Endothelial cell (in vitro differentiated cells): ENCODE measurements at regions not wholly inside any gene's neighbourhood (a gene's known extent, or its start where the extent isn't known, plus 50 kb on each side); places are given as distances from the start of the nearest gene placed in this dataset.

Experiments
- DNase-seq: peaks from one replicate; pipeline ENCODE4 v3.0.0; 2021; ENCODE audit warnings: low spot score
- H3K27ac Mint-ChIP-seq: one replicate; pipeline ENCODE4 v1.8.0; 2021; ENCODE audit warnings: mixed read lengths, inconsistent platforms; ENCODE audit not compliant: unreplicated experiment
- H3K27me3 Mint-ChIP-seq: one replicate; pipeline ENCODE4 v1.8.0; 2021; ENCODE audit warnings: mild to moderate bottlenecking, moderate library complexity, mixed read lengths, inconsistent platforms; ENCODE audit not compliant: unreplicated experiment
- H3K36me3 Mint-ChIP-seq: one replicate; pipeline ENCODE4 v1.8.0; 2021; ENCODE audit warnings: mild to moderate bottlenecking, low read depth, mixed read lengths, inconsistent platforms; ENCODE audit not compliant: unreplicated experiment
- H3K4me1 Mint-ChIP-seq: one replicate; pipeline ENCODE4 v1.8.0; 2021; ENCODE audit warnings: mild to moderate bottlenecking, mixed read lengths, inconsistent platforms; ENCODE audit not compliant: unreplicated experiment
- H3K4me3 Mint-ChIP-seq: one replicate; pipeline ENCODE4 v1.8.0; 2021; ENCODE audit warnings: mild to moderate bottlenecking, mixed read lengths, inconsistent platforms; ENCODE audit not compliant: unreplicated experiment
- H3K9me3 Mint-ChIP-seq: one replicate; pipeline ENCODE4 v1.8.0; 2021; ENCODE audit warnings: mixed read lengths, inconsistent platforms; ENCODE audit not compliant: unreplicated experiment
- TF ChIP-seq, protein P1 (sequence below): fragments of 200-600 bp; sonication (generic); IDR thresholded peaks from one replicate; pipeline ENCODE4 v1.5.0; 2021; ENCODE audit warnings: antibody characterized with exemption; ENCODE audit not compliant: unreplicated experiment

DNA sequence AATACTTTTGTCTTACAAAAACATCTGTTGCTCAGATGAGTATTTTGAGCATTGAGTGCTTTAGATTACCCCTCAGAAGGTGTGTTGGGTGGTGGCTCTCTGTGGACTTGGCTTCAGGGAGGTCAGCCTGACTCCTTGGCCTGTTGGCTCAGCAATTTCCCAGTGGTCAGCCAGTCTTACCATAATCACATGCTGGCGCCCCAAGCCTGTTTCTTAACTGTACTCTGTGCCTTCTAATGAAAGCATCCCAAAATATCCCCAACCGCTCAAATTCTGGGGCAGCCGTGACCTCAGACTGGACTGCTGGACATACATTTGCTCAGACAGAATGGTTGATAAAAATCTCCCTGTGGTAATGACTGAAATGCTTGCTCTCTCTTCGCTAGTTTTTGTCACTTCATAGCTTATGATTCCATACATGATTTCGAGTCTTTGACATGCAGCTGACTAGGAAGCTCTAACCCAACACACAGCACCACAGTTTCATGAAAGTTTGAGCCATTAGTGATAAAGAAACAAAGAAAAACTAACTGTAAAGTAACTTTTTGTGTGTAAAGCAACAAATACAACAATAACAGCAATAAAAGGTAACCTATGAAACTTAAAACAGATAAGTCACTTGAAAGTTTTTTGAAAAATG is 562.2 kb upstream of the MEF2C start:
- no peaks in the 10 kb centered on the region for H3K4me1 Mint-ChIP-seq
- TF ChIP-seq, protein P1, sequence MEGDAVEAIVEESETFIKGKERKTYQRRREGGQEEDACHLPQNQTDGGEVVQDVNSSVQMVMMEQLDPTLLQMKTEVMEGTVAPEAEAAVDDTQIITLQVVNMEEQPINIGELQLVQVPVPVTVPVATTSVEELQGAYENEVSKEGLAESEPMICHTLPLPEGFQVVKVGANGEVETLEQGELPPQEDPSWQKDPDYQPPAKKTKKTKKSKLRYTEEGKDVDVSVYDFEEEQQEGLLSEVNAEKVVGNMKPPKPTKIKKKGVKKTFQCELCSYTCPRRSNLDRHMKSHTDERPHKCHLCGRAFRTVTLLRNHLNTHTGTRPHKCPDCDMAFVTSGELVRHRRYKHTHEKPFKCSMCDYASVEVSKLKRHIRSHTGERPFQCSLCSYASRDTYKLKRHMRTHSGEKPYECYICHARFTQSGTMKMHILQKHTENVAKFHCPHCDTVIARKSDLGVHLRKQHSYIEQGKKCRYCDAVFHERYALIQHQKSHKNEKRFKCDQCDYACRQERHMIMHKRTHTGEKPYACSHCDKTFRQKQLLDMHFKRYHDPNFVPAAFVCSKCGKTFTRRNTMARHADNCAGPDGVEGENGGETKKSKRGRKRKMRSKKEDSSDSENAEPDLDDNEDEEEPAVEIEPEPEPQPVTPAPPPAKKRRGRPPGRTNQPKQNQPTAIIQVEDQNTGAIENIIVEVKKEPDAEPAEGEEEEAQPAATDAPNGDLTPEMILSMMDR: no peak
- no peaks in the 10 kb centered on the region for H3K36me3 Mint-ChIP-seq
- H3K4me3 Mint-ChIP-seq: no peak overlapping the region
- H3K9me3 Mint-ChIP-seq: no peaks in the 10 kb centered on the region
- DNase-seq: no peak
- no peaks in the 10 kb centered on the region for H3K27me3 Mint-ChIP-seq
- H3K27ac Mint-ChIP-seq: no peak overlapping the region

DNA sequence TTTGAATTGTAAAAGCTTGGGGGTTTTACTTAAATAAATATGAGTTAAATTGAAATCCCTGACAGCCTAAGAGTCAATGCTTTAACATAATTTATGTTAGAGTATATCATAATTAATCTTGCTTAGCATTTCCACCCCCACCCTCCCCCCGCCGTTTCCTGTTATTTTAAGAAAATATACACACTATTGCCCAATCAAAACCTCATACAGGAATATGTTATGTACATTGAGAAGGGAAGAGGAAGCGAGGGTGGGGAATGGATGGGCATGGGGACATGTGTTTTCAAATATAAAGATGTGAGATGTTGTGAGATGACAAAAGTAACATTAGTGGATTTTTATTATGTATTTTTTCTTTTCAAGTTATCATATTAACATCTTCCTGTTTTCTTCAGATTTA is 561.1 kb upstream of the MEF2C start:
- no peaks in the 10 kb centered on the region for H3K9me3 Mint-ChIP-seq
- no peak overlapping the region for H3K27ac Mint-ChIP-seq
- no peaks in the 10 kb centered on the region for H3K36me3 Mint-ChIP-seq
- no peaks in the 10 kb centered on the region for H3K4me1 Mint-ChIP-seq
- DNase-seq: no peak
- TF ChIP-seq, protein P1: no peak
- H3K27me3 Mint-ChIP-seq: no peaks in the 10 kb centered on the region
- no peak overlapping the region for H3K4me3 Mint-ChIP-seq

DNA sequence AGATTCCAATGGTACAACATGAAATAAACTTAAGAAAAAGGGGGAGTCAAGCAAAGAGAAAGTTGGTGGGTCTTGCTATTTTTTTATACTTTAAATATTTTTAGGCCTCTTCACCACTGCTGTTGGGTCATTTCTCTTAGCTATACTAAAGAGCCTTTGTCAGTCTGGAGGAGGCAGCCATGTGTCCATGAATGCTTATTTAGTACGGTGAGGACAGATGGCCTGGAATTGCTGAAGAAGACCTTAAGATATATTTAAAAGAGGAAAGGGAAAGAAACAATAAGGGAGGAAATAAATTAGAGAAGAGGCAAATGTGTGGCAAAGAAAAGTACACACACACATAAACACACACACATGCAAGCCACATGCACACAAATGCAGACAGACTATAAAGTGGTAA is 560.5 kb upstream of the MEF2C start:
- no peaks in the 10 kb centered on the region for H3K4me1 Mint-ChIP-seq
- H3K9me3 Mint-ChIP-seq: no peaks in the 10 kb centered on the region
- TF ChIP-seq, protein P1: no peak
- H3K36me3 Mint-ChIP-seq: no peaks in the 10 kb centered on the region
- DNase-seq: no peak
- H3K27ac Mint-ChIP-seq: no peak overlapping the region
- H3K27me3 Mint-ChIP-seq: no peaks in the 10 kb centered on the region
- H3K4me3 Mint-ChIP-seq: no peak overlapping the region

DNA sequence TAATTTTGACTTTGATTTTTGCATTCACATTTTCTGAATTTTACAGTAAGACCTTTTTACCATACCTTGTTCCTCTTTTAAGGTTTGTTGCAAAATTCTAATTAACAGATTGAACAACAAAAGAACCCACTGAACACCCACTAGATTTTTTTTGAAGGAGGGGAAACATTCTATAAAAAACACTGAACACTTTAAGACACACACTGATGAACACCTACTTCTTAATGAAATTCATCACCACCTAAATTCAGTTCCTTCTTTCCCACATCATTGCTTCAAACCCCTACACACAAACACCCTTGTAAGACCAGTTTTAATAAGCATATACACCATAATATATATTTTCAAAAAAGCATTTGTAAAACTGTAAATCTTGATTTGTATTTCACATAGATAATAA is 559.0 kb upstream of the MEF2C start:
- Mint-ChIP-seq H3K27ac (no peak overlapping the region), H3K9me3 (no peaks in the 10 kb centered on the region), H3K27me3 (no peaks in the 10 kb centered on the region), H3K4me3 (no peak overlapping the region), H3K4me1 (no peaks in the 10 kb centered on the region), H3K36me3 (no peaks in the 10 kb centered on the region)
- DNase-seq: no peak
- TF ChIP-seq, protein P1: no peak

DNA sequence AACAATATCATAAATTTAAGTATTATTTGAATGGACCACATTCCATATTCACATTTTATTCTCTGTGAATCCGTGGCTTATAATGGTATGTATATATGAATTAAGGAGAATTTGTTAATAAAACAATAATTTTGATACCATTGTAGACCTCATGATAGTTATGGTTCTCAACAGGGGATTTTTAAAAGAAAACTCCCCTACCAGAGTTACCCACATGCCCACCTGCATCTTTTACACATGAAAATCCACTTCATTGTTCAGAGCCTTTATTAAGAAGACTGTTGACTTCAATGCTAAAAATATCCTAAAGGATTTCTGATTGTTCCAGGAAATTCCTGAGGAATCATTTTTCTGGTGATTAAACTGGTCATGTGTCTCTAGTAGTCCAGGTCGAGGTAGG is 557.7 kb upstream of the MEF2C start:
- DNase-seq: no peak
- Mint-ChIP-seq H3K4me1 (no peaks in the 10 kb centered on the region), H3K4me3 (no peak overlapping the region), H3K27me3 (no peaks in the 10 kb centered on the region), H3K9me3 (no peaks in the 10 kb centered on the region), H3K36me3 (no peaks in the 10 kb centered on the region), H3K27ac (no peak overlapping the region)
- TF ChIP-seq, protein P1: no peak
